AG08396 (cell line): ENCODE measurements at regions not wholly inside any gene's neighbourhood (a gene's known extent, or its start where the extent isn't known, plus 50 kb on each side); places are given as distances from the start of the nearest gene placed in this dataset.

Experiments
- DNase-seq: peaks from one replicate; pipeline ENCODE4 v3.0.0; 2012; ENCODE audit warnings: low spot score, mixed read lengths

DNA sequence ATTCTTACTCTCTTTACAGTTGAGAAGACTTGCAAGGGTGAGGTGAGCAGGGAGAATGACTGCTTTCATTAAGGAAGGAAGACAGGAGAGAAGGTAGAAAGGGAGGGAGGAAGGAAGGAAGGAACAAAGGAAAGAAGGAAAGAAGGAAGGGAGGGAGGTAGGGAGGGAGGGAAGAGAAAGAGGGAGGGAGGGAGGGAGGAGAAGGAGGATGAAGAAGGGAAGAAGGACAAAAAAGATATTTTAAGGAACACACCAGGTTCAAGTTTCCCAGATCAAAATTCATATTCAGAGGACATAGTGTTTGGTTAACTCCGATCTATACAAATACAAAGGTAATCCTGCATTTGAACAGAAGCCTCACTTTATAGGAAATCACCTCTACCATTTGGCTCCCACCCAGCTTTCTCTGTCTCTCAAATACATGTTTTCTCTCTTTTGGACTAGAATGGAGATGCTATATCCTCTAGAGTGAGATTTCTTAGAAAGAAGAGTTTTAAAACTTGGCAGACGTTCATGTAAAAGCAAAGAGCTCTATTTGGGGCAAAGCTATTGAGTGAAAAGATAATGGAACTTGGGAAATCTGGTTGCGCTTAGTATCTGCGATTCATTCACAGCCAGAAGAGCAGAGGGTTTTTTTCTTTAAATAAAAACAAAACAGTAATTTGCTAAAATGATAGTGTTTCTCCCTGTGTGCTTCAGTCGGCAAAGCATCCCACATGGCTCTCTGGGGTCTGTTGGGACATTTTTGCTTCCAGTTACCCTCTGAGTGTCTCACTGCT, 261.9 kb upstream of the LYZL1 start:
- DNase-seq, result no peak

- DNase-seq, result no peak
These were observed 260.4 kb upstream of the LYZL1 start for GRCh38 chr10:29028486-29028885.

DNA sequence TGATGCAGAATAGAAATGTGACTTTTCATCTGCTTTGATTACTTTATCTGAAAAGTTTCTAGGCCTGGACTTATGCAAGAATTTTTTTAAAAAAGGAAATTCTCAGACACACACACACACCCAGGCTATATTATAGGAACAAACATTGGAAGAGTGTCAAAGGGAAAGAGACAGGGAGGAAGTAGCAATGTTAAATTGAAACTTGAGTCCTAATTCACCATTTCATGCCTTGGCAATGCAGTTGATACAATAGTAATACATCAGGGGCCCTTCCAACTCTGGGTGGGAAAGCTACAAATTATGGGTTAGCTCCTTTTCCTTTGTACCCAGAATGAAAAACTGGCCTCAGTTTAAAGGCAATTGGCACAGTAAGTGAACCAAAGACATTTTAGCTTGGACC, 258.0 kb upstream of the LYZL1 start:
- no peak for DNase-seq

GRCh38 chr10:29032169-29032568, 256.7 kb upstream of the LYZL1 start:
- no peak for DNase-seq

GRCh38 chr10:29033311-29033940, 255.4 kb upstream of the LYZL1 start:
- DNase-seq, result no peak

DNA sequence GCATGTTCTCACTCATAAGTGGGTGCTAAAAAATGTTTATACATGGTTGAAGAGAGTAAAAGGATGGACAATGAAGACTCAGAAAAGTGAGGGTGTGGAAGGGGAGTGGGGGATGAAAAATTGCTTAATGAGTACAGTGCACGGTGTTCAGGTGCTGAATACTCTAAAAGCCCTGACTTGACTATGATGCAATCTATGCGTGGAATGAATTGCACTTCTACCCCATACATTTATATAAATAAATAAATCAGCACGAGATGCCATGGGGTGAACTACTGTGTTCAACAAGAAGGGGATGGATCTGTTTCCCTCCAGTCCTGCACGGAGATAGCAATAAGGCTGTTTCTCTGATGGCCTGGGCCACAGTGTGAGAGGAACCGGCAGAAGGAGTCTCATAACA, 254.3 kb upstream of the LYZL1 start:
- no peak for DNase-seq

DNA sequence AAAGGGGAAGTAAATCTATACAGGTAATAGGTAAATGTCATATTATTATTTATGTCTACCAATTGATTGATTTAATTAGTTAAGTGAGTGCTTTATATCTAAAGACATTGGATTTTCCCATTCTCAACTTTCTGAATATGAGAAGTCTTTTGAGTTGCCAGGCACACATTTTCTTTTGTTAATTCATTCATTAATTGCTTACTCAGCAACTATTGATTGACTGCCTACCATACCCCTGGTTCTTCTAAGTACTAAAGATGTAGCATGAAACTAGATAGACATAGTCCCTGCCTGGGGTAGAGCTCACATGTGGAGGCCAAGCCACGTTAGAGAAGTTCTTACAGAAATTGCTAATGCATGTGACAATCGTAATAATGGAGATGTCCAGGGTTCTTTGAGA, 253.1 kb upstream of the LYZL1 start:
- DNase-seq, result no peak

DNA sequence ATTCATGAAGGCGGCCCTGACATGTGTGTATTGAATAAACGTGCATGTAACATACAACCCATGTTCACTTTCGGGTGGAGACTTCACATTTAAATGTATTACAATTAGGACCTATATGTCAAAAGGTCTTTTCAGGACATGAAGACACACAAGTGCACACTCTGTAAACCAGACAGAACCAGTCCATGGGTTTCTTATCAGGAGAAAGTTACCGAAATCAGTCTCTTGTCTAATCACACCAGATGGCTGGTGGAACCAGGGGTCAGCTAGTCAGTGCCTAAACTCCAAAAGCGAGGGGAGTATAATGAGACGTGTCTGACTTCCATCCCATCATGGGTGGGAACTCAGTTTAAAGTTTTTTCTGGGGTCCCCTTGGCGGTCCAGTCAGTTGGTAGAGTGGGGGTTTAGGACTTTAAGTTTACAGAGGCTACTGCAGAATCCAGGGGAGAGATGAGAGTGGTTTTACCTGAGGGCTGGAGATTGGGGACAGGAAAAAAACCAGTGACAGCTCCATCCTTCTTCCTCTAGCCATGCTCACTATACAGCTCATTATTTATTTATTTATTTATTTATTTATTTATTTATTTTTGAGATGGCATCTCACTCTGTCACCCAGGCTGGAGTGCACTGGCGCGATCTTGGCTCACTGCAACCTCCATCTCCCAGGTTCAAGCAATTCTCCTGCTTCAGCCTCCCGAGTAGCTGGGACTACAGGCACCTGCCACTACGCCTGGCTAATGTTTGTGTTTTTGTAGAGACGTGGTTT, 251.3 kb upstream of the LYZL1 start:
- DNase-seq, result no peak

DNA sequence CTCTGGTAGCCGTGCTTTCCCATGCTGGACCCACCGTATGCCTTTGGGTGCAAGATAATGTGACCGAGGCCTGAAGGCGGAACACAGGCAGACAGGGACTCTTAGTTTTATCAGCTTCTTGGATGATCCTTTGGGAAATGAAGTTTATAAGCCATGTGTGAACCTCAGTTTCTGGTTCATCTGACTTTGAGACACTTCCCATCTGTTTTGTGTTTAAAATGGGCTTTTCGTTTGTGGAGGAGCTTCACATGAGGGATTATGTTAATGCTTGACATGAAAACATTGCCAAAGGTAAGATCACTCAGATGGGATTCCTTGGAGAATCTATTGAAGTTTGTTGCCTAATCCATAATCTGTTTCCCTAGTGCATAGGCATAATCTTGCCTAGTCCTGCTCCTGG, 249.8 kb upstream of the LYZL1 start:
- DNase-seq, result no peak

DNA sequence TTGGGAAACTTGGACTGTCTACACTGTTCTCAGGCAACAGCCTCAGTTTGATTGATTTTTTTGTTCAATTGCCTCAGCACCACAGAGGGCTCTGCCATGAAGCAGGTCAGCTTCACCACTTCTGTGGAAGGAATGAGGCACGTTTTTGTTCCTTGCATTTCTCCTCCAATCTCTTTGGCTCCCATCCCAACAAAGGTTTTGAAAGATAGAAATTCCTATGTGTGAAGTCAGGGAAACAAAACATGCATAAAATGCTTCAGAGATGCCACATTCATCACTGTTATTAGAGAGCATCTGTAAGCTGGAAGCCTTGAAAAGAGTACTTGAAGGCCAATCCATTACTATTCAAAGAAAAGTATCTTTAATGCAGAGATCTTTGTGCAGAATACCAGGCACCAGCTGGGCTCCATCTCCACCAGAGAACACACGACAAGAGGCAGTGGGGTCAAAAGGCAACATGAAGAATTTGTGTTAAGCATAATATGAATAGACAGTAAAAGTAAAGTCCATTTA, 249.1 kb upstream of the LYZL1 start:
- peak; percentile 38 for DNase-seq

GRCh38 chr10:29041616-29042015, 247.3 kb upstream of the LYZL1 start:
- no peak for DNase-seq

GRCh38 chr10:29048506-29048905, 240.4 kb upstream of the LYZL1 start:
- DNase-seq, result no peak

- DNase-seq, result no peak
These were observed 238.8 kb upstream of the LYZL1 start for GRCh38 chr10:29050081-29050480.

GRCh38 chr10:29055101-29055500, 233.8 kb upstream of the LYZL1 start:
- no peak for DNase-seq

DNA sequence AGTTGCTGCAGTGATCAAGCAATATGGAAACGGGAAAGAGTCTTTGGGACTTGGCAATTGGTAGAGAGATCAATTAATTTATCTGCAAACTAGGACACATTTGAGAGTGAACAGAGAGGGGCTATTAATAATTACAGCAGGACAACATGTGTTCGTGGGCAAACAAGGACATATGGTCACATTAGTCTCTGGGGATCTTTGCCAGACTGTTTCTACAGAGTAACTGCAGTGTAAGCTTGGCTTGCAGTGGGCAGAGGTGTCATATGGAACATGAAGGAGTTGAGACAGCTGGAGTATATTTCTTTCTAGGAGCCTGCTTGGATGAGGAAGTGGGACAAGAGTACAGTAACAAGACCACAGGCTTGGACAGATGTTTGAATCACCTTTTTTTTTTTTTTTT, 232.1 kb upstream of the LYZL1 start:
- no peak for DNase-seq

DNA sequence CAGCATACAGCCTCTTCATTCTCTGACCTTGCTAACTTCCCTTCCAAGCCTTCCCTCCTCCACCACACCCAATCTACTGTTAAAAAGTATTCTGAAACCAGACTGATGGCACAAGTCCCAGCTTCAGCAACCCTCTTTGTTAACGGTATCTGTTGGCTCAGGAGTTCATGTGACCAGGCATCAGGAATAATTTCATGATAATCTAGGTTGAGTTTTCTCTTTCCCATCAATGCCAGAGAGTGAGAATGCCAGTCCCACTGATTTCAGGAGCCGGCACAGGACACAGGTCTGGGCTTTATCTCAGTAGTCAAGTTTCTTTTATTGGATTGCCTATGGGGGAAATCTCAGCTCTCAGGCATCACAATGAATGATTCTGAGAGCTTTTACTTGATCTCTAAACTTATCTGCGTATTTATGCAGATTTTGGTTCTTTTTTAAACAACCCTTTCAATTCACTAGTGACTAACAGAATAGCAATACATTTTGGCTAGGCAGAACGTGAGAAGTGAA, 231.0 kb upstream of the LYZL1 start:
- DNase-seq, result no peak

DNA sequence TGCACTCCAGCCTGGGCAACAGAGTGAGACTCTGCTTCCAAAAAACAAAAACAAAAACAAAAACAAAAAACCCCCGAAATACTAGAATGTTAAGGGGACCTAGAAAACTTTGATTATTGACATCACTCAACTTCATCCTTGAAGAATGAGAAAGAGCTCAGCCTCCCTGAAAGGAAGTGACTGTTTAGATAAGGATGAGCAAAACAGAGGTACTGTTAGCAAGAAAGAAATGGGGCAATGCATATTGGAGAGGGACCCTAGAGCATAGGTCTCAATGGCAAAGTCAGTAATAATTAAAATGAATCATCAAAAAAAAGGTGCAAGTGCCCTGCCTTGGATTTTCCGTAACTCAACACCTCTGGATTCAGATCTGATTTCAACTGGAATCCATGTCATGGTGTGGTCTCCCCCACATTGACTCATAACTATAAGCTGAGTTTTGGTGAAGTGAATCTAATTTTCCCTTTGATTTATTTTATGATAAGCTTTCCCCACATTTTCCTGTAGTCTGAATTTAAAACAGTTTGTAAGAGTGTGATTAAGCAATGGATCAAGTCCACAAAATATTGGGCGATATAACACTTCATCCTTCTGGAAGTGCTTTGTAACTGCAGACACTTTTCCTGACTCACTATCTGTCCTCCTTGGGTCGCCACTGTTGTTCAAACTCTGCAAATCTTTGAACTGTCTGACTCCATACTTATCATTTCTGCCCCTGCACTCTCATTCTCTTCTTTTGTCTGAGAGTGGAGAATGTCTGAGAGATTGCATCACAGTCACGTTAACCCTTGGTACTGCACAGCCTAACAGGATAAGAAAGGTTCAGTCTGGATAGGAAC, 224.8 kb upstream of the LYZL1 start:
- no peak for DNase-seq

DNA sequence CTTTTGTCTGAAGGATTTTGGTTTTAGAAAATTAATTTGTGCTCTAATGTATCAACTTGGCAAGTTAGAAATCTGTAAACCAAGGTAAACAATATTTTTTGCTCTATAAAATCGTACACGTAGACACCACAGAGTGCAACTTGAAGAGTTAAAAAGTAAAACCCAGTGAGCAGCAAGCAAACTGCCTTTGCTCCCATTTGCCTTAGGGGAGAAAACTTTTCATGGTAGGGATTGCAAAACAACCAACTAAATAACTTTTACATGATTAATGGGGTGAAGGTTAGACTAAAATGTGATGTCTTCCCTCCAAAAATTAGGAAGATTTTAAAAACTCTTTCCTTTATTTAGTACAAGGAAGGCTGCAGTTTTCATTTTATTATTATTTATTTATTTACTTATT, 224.2 kb upstream of the LYZL1 start:
- DNase-seq, result no peak

- DNase-seq, result no peak
These were observed 221.7 kb upstream of the LYZL1 start for GRCh38 chr10:29067161-29067560.

DNA sequence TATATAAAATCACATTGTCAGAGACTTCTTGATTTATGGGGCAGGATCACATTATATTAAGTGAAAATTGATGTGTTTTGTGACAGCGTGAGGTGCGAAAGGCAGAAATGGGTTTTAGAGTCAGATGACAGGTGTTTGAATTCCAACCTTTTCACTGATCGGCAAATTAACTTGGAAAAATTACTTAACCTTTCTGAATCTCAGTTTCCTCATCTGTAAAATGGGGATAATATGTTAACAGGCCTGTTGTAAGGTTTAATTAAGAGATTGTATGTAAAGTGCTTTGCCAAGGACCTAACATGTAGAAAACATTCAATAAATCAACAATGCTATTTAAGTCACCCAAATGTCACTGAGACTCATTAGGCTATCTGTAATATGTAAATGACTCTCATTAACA, 221.2 kb upstream of the LYZL1 start:
- DNase-seq, result no peak

DNA sequence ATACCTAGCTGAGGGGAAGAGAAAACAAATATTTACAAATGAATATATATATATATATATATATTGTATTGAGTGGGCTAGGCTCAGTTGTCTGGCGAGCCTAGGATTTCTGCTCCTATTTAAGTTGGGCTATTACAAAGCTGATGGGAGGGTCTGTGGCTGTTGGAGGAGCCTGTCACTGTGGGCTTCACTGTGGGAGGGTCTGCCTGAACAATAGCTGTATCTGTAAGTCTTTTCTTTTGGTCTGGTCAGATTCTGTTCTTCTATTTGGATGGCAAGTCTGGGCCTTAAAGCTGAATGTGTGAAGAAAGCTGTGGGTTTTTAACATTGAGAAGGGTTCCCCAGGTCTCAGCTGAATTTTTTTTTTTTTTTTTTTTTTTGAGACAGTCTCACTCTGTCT, 220.6 kb upstream of the LYZL1 start:
- no peak for DNase-seq

- DNase-seq, result no peak
These were observed 219.9 kb upstream of the LYZL1 start for GRCh38 chr10:29068966-29069365.
